Lung (tissue), 11 donors: ENCODE measurements at regions not wholly inside any gene's neighbourhood (a gene's known extent, or its start where the extent isn't known, plus 50 kb on each side); places are given as distances from the start of the nearest gene placed in this dataset.
A peak's percentile ranks its signal among the peaks of the same experiment; 100 is the strongest.

Source experiments
- ATAC-seq: fragments of 200-7000 bp; cut with Tn5 transposase; one replicate; pipeline ENCODE4 v1.9.1; 2020; ENCODE audit warnings: moderate number of reproducible peaks; ENCODE audit not compliant: insufficient read depth, low FRiP score
- DNase-seq, 3 donors: peaks; one replicate each; pipeline ENCODE4 v3.0.0-alpha.2; 2013 to 2017
- H3K27ac ChIP-seq, 2 donors: one replicate each; pipeline ENCODE4 v1.5.1; 2013; ENCODE audit warnings: mild to moderate bottlenecking in 2 of 2, moderate library complexity in 2 of 2, control low read depth in 1 of 2, inconsistent platforms in 1 of 2, low read depth in 1 of 2, low read length in 1 of 2
- H3K27me3 ChIP-seq, 3 donors: one replicate each; pipeline ENCODE4 v1.5.1; 2013; ENCODE audit warnings: low read length in 2 of 3; ENCODE audit not compliant: control insufficient read depth in 3 of 3, insufficient read depth in 3 of 3
- H3K36me3 ChIP-seq, 4 donors: one replicate each; pipeline ENCODE4 v1.5.1; 2013; ENCODE audit warnings: low read length in 4 of 4, mild to moderate bottlenecking in 1 of 4, moderate library complexity in 1 of 4; ENCODE audit not compliant: control insufficient read depth in 4 of 4, insufficient read depth in 4 of 4
- H3K4me1 ChIP-seq, 5 donors: one replicate each; pipeline ENCODE4 v1.5.1; 2013; ENCODE audit warnings: low read length in 5 of 5, mild to moderate bottlenecking in 2 of 5, moderate library complexity in 1 of 5; ENCODE audit not compliant: control insufficient read depth in 5 of 5, insufficient read depth in 5 of 5
- H3K4me3 ChIP-seq: one replicate; pipeline ENCODE4 v1.5.1; 2013; ENCODE audit warnings: mild to moderate bottlenecking, control low read depth, moderate library complexity
- H3K9ac ChIP-seq, 2 donors: one replicate each; pipeline ENCODE4 v1.5.1; 2013; ENCODE audit warnings: low read length in 2 of 2, control low read depth in 1 of 2; ENCODE audit not compliant: insufficient read depth in 1 of 2
- H3K9me3 ChIP-seq, 4 donors: one replicate each; pipeline ENCODE4 v1.5.1; 2013; ENCODE audit warnings: low read length in 3 of 4, mild to moderate bottlenecking in 1 of 4, moderate library complexity in 1 of 4; ENCODE audit not compliant: control insufficient read depth in 4 of 4, insufficient read depth in 3 of 4
- WGBS, 2 donors: extraction: QIAGEN DNeasy Blood & Tissue Kit; methylation state at CpG; one replicate each; pipeline ENCODE4 v1.1.7; 2013; 5-methylcytosine and 5-hydroxymethylcytosine counted together
- TF ChIP-seq, protein P1 (sequence below): IDR thresholded peaks from 2 replicates; pipeline ENCODE4 v1.5.1; 2012; ENCODE audit warnings: mild to moderate bottlenecking; ENCODE audit errors: control extremely low read depth, extremely low read depth
- donor health status: control.
- donor health status: control.
- donor health status: Bipolar disorder and iron deficiency.
- donor health status: healthy.
- donor health status: DM: yes; HTN: yes; CAD: no.

DNA sequence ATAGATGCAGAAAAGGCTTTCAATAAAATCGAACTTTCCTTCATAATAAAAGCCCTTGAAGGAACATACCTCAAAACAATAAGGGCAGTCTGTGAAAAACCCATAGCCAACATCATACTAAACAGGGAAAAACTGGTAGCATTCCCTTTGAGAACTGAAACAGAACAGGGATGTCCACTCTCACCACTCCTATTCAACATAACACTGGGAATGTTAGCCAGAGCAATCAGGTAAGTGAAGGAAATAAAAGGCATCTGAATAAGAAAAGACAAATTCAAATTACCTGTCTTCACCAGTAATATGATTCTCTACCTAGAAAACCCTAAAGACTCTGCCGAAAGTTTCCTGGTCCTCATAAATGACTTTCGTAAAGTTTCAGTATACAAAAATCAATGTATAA, 861.0 kb upstream of the VRK2 start:
- no peak for ATAC-seq
- H3K4me1 ChIP-seq: no peaks in the 10 kb centered on the region
- DNase-seq: no peak
- H3K36me3 ChIP-seq: no peaks in the 10 kb centered on the region
- no peaks in the 10 kb centered on the region for H3K27me3 ChIP-seq
- no peaks in the 10 kb centered on the region for H3K9me3 ChIP-seq
- no peak overlapping the region for H3K4me3 ChIP-seq
- WGBS, 2 donors: 77 to 86% methylated on average over 3 of the region's 3 CpGs
- no peak overlapping the region for H3K27ac ChIP-seq
- no peak overlapping the region for H3K9ac ChIP-seq
- TF ChIP-seq, protein P1, sequence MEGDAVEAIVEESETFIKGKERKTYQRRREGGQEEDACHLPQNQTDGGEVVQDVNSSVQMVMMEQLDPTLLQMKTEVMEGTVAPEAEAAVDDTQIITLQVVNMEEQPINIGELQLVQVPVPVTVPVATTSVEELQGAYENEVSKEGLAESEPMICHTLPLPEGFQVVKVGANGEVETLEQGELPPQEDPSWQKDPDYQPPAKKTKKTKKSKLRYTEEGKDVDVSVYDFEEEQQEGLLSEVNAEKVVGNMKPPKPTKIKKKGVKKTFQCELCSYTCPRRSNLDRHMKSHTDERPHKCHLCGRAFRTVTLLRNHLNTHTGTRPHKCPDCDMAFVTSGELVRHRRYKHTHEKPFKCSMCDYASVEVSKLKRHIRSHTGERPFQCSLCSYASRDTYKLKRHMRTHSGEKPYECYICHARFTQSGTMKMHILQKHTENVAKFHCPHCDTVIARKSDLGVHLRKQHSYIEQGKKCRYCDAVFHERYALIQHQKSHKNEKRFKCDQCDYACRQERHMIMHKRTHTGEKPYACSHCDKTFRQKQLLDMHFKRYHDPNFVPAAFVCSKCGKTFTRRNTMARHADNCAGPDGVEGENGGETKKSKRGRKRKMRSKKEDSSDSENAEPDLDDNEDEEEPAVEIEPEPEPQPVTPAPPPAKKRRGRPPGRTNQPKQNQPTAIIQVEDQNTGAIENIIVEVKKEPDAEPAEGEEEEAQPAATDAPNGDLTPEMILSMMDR: no peak

DNA sequence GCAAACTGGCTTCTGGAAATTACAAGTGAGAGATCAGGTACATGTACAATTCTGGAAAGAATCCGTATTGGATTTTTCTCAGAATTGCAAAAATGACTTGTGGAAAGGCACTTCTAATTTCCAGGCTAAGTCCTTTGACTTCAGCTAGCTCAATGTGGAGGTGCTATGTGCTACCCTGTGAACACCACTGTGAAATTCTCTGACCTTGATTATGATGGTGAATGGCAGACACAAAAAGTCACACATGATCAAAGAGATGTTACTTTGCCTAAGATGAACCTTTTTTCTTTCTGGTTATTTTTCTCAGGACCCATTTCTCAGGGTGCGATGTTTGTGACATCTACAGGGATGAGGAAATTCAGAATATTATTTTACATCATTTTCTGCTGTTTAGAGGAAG, 856.6 kb upstream of the VRK2 start:
- ATAC-seq: no peak
- Histone ChIP-seq H3K27me3 (no peaks in the 10 kb centered on the region), H3K9ac (no peak overlapping the region), H3K4me3 (no peak overlapping the region), H3K4me1 (no peaks in the 10 kb centered on the region), H3K27ac (no peak overlapping the region), H3K9me3 (no peaks in the 10 kb centered on the region), H3K36me3 (no peaks in the 10 kb centered on the region)
- peak in 2 of 3 donors; percentile 7 for DNase-seq
- WGBS, 2 donors: 88 to 93% methylated on average over 2 of the region's 2 CpGs
- TF ChIP-seq, protein P1: no peak

DNA sequence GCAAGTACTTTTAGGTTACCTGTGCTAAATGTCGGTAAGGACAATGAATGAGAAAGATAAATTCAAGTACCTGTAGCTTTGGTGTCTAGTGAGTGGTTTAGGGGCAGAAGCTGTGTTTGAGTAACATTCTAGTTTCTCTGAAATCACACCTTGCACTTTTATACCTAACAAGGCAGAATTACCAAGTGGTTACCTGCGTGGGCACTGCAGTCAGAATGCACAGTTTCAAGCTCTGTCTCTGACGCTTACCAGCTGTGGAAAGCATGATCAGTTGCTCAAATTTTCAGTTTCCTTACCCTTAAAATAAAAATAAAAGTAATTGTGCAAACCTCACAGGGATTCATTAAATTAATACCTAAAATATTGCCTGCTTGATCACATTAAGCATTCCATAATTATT, 846.9 kb upstream of the VRK2 start:
- Histone ChIP-seq H3K9ac (no peak overlapping the region), H3K4me3 (no peak overlapping the region), H3K27ac (no peak overlapping the region), H3K27me3 (no peaks in the 10 kb centered on the region), H3K4me1 (no peaks in the 10 kb centered on the region), H3K9me3 (no peaks in the 10 kb centered on the region), H3K36me3 (no peaks in the 10 kb centered on the region)
- ATAC-seq: no peak
- 82 to 87% methylated on average over 3 of the region's 3 CpGs for WGBS, 2 donors
- TF ChIP-seq, protein P1: no peak
- no peak for DNase-seq

DNA sequence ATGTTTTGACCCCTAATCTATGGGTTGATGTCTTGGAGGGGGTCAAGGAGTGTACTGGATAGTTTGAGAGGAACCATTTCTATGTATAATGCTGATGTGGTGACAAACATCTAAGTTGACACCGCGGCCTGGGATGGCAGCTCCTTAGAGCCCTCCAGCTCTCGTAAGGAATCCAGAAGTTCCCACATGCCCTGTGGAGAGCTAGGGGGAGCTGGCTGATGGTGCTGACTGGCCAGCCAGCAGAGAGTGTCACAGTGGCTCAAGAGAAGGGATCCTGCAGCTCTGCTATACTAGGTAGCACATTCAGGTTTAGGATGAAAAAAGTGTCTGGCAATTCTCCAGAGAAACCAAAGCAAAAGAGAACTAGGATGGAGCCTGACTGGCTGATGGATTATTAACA, 842.2 kb upstream of the VRK2 start:
- no peak overlapping the region for H3K4me3 ChIP-seq
- DNase-seq: no peak
- TF ChIP-seq, protein P1: no peak
- no peaks in the 10 kb centered on the region for H3K4me1 ChIP-seq
- no peak for ATAC-seq
- H3K9me3 ChIP-seq: no peaks in the 10 kb centered on the region
- H3K9ac ChIP-seq: no peak overlapping the region
- H3K27ac ChIP-seq: no peak overlapping the region
- 40 to 61% methylated on average over 3 of the region's 3 CpGs for WGBS, 2 donors
- no peaks in the 10 kb centered on the region for H3K27me3 ChIP-seq
- no peaks in the 10 kb centered on the region for H3K36me3 ChIP-seq
